H1 (cell line): ENCODE measurements at regions not wholly inside any gene's neighbourhood (a gene's known extent, or its start where the extent isn't known, plus 50 kb on each side); places are given as distances from the start of the nearest gene placed in this dataset.
A peak's percentile ranks its signal among the peaks of the same experiment; 100 is the strongest.

Experiments used
- CHD7 ChIP-seq: fragments of 300-600 bp; sonication (generic); IDR thresholded peaks from 2 replicates; pipeline ENCODE4 v1.7.1; 2012; ENCODE audit warnings: low read length, moderate library complexity, mild to moderate bottlenecking, inconsistent platforms; ENCODE audit not compliant: insufficient replicate concordance
- KDM5A ChIP-seq: fragments of 200-600 bp; IDR thresholded peaks from 2 replicates; pipeline ENCODE4 v1.7.1; 2012; ENCODE audit warnings: mild to moderate bottlenecking, low read length, inconsistent platforms, mixed read lengths
- RAD21 ChIP-seq, 2 experiments: IDR thresholded peaks in 1 of 2; conservative IDR thresholded peaks in 1 of 2; 2 replicates each; pipeline ENCODE4 v1.6.1; 2011; ENCODE audit warnings: low read depth in 2 of 2, low read length in 2 of 2, improper control_type of control experiment in 1 of 2, inconsistent platforms in 1 of 2, mild to moderate bottlenecking in 1 of 2, moderate library complexity in 1 of 2
- TF ChIP-seq, protein P1 (sequence below), 3 experiments: IDR thresholded peaks; 1 replicate in 2 of 3; 2 replicates in 1 of 3; pipeline versions ENCODE4 v1.5.1 to v1.6.1; 2011; ENCODE audit warnings: low read length in 3 of 3, mild to moderate bottlenecking in 3 of 3, inconsistent platforms in 2 of 3, low read depth in 1 of 3, moderate library complexity in 1 of 3; ENCODE audit not compliant: insufficient read depth in 1 of 3; ENCODE audit errors: control extremely low read depth in 1 of 3

- TF ChIP-seq CHD7 (no peak), KDM5A (no peak), RAD21 (IDR thresholded peaks at IDR 0.05 in 1 of 2, conservative IDR thresholded peaks at IDR 0.05 in 1 of 2; ENCODE audit: low read depth in 2 of 2, low read length in 2 of 2) (peak; percentile 57 to 64)
- TF ChIP-seq, protein P1, sequence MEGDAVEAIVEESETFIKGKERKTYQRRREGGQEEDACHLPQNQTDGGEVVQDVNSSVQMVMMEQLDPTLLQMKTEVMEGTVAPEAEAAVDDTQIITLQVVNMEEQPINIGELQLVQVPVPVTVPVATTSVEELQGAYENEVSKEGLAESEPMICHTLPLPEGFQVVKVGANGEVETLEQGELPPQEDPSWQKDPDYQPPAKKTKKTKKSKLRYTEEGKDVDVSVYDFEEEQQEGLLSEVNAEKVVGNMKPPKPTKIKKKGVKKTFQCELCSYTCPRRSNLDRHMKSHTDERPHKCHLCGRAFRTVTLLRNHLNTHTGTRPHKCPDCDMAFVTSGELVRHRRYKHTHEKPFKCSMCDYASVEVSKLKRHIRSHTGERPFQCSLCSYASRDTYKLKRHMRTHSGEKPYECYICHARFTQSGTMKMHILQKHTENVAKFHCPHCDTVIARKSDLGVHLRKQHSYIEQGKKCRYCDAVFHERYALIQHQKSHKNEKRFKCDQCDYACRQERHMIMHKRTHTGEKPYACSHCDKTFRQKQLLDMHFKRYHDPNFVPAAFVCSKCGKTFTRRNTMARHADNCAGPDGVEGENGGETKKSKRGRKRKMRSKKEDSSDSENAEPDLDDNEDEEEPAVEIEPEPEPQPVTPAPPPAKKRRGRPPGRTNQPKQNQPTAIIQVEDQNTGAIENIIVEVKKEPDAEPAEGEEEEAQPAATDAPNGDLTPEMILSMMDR (IDR thresholded peaks at IDR 0.05; ENCODE audit: control extremely low read depth in 1 of 3, insufficient read depth in 1 of 3, low read depth in 1 of 3, low read length in 3 of 3), result peak in 2 of 3 experiments; percentile 11 to 20; a peak in 2 of 4 replicates
These were observed 53.6 kb upstream of the DYNC1I1 start (continued) for GRCh38 chr7:95718577-95719410.
